H1 (cell line): ENCODE measurements at regions not wholly inside any gene's neighbourhood (a gene's known extent, or its start where the extent isn't known, plus 50 kb on each side); places are given as distances from the start of the nearest gene placed in this dataset.

ENCODE experiments used
- BACH1 ChIP-seq: IDR thresholded peaks from 2 replicates; pipeline ENCODE4 v1.6.1; 2012; ENCODE audit warnings: low read length, improper control_type of control experiment
- SIN3A ChIP-seq, 2 experiments: IDR thresholded peaks in 1 of 2; conservative IDR thresholded peaks in 1 of 2; 2 replicates each; pipeline ENCODE4 v1.6.1; 2011 to 2012; ENCODE audit warnings: low read length in 2 of 2, improper control_type of control experiment in 1 of 2, low read depth in 1 of 2, mild to moderate bottlenecking in 1 of 2
- TF ChIP-seq, protein P1 (sequence below): fragments of 300-600 bp; sonication (generic); IDR thresholded peaks from 2 replicates; pipeline ENCODE4 v1.7.1; 2012; ENCODE audit warnings: low read length, moderate library complexity, mild to moderate bottlenecking, inconsistent platforms; ENCODE audit not compliant: insufficient replicate concordance
- TF ChIP-seq, protein P2 (sequence below): IDR thresholded peaks from 2 replicates; pipeline ENCODE4 v1.6.1; 2011; ENCODE audit warnings: low read depth, mild to moderate bottlenecking, low read length; ENCODE audit not compliant: insufficient read depth

DNA sequence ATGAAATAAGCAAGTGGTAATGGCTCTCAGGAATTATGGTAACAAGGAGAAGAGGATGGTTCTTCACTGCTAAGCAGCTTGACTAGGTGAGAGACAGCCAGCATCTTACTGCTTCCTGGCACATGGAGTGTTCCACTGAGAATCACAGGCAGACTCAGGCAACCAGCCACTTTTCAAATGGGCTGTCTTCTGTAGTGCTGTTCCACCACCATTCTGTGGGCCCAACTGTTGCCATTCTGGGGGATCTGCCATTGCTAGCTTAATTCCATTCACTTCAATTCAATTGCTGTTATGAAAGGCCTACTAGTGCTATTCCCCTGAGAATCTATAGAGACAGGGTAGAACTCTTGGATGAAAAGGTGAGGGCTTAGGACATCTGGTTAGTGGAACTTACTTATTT, 341.9 kb downstream of the KCNRG start (continued):
- TF ChIP-seq, protein P1, sequence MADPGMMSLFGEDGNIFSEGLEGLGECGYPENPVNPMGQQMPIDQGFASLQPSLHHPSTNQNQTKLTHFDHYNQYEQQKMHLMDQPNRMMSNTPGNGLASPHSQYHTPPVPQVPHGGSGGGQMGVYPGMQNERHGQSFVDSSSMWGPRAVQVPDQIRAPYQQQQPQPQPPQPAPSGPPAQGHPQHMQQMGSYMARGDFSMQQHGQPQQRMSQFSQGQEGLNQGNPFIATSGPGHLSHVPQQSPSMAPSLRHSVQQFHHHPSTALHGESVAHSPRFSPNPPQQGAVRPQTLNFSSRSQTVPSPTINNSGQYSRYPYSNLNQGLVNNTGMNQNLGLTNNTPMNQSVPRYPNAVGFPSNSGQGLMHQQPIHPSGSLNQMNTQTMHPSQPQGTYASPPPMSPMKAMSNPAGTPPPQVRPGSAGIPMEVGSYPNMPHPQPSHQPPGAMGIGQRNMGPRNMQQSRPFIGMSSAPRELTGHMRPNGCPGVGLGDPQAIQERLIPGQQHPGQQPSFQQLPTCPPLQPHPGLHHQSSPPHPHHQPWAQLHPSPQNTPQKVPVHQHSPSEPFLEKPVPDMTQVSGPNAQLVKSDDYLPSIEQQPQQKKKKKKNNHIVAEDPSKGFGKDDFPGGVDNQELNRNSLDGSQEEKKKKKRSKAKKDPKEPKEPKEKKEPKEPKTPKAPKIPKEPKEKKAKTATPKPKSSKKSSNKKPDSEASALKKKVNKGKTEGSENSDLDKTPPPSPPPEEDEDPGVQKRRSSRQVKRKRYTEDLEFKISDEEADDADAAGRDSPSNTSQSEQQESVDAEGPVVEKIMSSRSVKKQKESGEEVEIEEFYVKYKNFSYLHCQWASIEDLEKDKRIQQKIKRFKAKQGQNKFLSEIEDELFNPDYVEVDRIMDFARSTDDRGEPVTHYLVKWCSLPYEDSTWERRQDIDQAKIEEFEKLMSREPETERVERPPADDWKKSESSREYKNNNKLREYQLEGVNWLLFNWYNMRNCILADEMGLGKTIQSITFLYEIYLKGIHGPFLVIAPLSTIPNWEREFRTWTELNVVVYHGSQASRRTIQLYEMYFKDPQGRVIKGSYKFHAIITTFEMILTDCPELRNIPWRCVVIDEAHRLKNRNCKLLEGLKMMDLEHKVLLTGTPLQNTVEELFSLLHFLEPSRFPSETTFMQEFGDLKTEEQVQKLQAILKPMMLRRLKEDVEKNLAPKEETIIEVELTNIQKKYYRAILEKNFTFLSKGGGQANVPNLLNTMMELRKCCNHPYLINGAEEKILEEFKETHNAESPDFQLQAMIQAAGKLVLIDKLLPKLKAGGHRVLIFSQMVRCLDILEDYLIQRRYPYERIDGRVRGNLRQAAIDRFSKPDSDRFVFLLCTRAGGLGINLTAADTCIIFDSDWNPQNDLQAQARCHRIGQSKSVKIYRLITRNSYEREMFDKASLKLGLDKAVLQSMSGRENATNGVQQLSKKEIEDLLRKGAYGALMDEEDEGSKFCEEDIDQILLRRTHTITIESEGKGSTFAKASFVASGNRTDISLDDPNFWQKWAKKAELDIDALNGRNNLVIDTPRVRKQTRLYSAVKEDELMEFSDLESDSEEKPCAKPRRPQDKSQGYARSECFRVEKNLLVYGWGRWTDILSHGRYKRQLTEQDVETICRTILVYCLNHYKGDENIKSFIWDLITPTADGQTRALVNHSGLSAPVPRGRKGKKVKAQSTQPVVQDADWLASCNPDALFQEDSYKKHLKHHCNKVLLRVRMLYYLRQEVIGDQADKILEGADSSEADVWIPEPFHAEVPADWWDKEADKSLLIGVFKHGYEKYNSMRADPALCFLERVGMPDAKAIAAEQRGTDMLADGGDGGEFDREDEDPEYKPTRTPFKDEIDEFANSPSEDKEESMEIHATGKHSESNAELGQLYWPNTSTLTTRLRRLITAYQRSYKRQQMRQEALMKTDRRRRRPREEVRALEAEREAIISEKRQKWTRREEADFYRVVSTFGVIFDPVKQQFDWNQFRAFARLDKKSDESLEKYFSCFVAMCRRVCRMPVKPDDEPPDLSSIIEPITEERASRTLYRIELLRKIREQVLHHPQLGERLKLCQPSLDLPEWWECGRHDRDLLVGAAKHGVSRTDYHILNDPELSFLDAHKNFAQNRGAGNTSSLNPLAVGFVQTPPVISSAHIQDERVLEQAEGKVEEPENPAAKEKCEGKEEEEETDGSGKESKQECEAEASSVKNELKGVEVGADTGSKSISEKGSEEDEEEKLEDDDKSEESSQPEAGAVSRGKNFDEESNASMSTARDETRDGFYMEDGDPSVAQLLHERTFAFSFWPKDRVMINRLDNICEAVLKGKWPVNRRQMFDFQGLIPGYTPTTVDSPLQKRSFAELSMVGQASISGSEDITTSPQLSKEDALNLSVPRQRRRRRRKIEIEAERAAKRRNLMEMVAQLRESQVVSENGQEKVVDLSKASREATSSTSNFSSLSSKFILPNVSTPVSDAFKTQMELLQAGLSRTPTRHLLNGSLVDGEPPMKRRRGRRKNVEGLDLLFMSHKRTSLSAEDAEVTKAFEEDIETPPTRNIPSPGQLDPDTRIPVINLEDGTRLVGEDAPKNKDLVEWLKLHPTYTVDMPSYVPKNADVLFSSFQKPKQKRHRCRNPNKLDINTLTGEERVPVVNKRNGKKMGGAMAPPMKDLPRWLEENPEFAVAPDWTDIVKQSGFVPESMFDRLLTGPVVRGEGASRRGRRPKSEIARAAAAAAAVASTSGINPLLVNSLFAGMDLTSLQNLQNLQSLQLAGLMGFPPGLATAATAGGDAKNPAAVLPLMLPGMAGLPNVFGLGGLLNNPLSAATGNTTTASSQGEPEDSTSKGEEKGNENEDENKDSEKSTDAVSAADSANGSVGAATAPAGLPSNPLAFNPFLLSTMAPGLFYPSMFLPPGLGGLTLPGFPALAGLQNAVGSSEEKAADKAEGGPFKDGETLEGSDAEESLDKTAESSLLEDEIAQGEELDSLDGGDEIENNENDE: no peak
- TF ChIP-seq BACH1 (no peak), SIN3A (conservative IDR thresholded peaks at IDR 0.05 in 1 of 2, IDR thresholded peaks at IDR 0.05 in 1 of 2; ENCODE audit: low read depth in 1 of 2, low read length in 2 of 2) (no peak)
- TF ChIP-seq, protein P2, sequence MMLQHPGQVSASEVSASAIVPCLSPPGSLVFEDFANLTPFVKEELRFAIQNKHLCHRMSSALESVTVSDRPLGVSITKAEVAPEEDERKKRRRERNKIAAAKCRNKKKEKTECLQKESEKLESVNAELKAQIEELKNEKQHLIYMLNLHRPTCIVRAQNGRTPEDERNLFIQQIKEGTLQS: no peak
